Stimulated activated CD4-positive, alpha-beta T cell treated with anti-CD3 and anti-CD28 coated beads, Interleukin-15, amount 100 ng/mL, for 24 hours (primary cell): ENCODE measurements at regions not wholly inside any gene's neighbourhood (a gene's known extent, or its start where the extent isn't known, plus 50 kb on each side); places are given as distances from the start of the nearest gene placed in this dataset.
A peak's percentile ranks its signal among the peaks of the same experiment; 100 is the strongest.

Source experiments
- DNase-seq: peaks from one replicate; pipeline ENCODE4 v3.0.0-alpha.2; 2020

DNA sequence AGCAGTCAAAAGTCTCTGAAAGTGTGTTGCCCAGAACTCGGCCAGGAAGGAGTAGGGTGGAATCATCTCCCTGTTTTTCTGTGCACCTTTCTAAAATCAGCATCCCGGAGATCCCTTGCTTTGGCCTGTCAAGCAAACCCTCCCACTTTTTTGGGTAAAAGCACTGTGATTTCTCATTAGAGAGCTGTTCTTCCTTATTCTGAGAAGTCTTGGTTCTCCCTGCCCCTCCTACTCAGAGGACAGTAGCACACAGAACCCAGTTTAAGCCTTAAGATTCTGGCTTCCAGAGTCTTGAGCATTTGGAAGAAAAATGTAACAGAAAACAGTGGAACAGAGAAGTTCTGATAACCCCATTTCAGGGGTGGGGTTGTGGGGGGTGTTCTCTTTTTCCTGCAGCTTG lies 52.6 kb upstream of the KATNAL1 start:
- no peak for DNase-seq

DNA sequence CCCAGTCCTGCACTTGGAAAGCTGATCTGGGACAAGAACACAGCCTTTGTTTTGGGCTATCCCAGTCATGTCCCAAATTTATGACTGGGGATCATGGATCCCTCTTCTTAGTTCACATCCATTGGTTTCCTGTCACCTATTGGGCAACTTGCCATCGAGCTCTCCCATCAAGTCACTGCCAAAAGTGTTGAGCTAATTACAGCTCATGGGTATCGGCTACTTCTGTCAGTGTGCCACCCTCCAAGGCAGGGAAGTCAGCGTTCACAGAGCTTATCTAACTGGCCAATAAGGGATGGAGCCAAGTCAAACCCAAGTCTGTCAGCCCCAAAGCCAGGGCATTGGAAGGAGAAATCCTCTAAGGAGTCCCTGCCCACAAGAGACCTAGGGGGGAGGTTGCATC lies 53.2 kb upstream of the KATNAL1 start:
- DNase-seq: no peak

DNA sequence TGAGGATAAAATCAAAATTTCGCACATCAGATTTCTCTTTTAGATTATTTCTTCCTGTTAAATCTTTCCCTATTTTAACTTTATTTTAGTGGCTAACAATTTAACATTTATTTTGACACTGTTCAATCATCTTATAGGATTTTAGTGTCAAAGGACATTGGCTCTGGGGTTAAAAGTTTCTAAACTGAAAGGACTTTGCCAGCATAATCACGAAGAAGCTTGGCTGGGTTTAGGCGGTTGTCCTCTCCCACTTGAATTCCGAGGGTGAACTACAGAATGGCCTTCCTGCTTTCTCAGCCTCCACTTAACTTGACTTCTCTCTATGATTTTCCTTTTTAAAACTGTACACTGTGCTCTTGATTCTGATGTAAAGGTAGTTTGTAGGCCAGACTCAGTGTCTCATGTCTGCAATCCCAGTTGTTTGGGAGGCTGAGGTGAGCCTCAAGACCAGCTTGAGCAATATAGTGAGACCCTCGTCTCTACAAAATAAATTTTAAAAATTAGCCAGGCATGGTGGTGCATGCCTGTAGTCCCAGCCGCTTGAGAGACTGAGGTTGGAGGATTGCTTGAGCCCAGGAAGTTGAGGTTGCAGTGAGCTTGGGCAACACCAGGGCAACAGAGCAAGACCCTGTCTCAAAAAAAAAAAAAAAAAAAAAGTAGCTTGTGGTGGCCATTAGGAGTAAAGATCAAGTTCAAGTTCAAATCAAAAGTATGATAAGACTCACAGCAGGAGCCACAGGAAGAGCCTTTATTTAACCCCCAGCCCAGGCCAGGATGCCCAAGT lies 54.8 kb upstream of the KATNAL1 start:
- no peak for DNase-seq

DNA sequence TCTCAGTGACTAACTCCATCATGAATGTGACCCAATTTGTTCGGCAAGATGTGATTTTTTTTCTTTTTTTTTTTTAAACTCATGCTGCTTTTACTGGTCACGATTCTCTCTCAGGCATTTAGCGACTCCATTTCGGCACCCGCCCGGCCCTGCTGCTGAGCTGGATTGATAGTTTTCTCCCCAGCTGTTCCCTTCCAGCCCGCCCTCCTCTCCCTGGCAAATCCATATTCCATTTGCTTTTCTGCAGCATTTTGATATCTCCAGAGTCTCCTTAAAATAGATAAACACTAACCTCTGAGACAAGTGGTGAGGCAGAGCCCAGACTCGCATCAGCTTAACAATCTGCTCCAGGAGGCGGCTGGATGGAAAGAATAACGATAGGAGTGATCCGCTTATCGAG lies 55.5 kb upstream of the KATNAL1 start:
- DNase-seq: no peak

DNA sequence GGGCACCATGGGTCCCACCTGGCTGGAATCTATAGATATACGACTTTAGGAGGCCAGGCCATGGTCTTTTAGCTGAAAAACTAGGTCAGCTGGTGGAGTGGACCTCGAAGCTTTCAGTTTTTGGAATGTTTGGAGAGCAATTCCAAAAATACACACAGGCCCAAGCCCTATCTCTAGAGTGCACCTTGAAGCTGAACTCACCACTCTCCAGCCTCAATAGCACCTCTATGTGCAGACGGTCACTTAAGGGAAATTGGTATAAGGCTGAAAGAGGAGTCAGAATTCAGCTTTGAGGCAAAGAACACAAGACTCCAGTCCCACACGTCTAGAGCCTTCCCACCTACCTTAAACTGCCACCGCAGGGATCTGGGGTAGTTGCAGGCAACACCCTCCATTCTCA lies 56.4 kb upstream of the KATNAL1 start:
- DNase-seq: no peak

DNA sequence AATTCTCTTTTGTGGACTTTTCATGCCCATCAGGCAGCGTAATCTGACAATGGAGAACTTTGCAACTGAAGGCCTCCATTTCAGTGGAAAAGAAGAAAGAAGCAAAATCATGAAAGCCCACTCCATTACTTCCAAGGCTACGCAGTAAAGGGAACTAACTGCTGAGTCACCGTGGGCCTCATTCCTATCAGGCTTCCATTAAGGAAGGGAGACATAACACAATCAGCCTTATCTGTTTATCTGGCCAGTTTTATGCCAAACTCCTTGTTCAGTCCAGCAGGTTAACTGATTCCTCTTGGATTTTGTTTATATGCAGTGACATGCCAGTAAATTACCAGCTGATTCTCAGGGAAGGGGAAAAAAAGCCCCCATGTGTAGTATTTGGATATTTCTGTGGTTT lies 56.8 kb upstream of the KATNAL1 start:
- DNase-seq: no peak

DNA sequence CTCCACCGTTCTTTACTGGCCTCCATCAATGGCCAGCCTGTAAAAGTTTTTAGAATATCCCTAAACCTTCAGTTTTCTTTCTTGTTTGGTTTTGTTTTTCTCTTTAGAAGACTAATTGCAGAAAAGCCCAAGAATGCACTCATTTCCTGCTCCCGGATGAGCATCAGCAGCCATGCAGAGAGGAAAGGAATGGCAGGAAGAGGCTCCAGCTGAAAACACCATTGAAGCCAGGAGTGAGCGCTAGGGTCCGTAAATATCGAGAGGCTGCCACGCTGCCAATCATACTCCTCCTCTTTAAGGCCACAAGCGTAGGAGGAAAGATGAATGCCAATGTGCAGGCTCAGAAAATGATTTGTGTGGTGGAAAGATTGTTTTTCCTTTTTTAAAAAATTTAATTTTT lies 57.4 kb upstream of the UBE2L5 start:
- no peak for DNase-seq

DNA sequence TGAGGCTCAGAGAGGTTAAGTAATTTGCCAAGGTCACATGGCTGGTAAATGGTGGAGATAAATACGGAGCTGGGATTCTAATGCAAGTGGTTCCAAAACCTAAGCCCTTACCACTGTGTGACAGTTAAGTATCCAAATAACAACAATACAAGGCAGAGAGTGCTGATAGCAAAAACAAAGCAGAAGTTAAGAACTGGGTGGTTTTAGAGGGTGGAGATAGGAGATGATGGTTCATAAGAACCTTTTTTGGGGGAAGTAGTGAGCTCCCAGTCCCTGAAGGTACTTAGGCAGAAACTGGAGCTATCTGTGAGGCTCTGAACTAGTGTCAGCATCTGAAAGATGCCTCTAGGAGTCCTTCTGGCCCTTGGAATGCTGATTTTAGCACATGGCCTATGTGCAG lies 56.2 kb upstream of the UBE2L5 start:
- DNase-seq: no peak

DNA sequence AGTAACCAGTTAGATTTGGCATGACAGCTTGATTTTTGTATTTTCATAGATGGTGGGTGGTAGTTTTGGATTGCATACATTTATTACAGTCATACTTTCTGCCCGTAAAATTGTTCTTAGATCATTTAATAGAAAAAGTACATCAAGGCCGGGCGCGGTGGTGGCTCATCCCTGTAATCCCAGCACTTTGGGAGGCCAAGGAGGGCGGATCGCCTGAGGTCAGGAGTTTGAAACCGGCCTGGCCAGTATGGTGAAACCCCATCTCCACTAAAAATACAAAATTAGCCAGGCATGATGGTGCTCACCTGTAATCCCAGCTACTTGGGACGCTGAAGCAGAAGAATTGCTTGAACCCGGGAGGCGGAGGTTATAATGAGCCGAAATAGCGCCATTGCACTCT lies 55.0 kb upstream of the UBE2L5 start:
- no peak for DNase-seq

DNA sequence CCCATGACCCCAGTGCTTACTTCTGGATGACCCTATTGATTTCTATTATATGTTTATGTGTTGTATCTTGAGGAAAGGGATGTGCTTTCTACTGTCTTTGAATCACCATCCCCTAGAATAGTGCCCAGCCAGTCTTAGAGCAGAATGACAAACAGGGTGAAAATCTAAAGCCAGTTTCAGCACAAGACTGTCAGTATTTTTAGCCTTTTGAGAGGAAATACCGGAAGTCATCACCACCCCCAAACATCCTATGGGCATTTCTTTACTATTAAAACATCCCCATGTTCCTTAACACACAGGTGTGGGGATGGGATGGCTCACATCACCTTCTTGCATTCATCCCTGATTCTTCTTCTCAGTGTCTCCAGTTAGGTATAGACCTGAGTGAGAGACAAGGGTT lies 52.1 kb upstream of the UBE2L5 start:
- DNase-seq: no peak

DNA sequence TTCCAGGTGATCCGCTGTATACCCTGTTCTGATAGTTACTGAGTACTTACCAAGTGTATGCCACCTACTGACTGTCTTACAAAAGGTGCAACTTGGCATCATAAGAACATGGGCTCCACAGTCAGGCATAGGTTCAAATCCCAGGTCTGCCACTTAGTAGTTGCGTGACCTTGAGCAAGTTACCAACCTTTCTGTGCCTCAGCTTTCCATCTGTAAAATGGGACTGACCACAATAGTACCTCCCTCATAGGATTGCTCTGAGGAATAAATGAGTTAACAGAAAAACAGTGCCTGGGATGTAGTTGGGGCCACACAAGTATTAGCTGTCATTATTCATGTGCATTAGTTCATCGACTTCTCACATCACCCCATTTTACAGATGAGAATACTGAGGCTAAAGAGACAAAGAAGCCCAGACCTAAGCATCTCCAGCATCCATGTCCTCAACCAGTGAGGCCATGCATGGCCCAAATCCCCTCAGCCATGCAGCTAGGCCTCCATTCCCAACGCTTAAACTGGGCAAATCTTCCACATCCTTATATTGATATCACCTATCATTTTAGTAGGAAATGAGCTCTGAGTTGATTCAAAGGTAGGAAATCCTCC lies 51.3 kb upstream of the UBE2L5 start:
- no peak for DNase-seq

DNA sequence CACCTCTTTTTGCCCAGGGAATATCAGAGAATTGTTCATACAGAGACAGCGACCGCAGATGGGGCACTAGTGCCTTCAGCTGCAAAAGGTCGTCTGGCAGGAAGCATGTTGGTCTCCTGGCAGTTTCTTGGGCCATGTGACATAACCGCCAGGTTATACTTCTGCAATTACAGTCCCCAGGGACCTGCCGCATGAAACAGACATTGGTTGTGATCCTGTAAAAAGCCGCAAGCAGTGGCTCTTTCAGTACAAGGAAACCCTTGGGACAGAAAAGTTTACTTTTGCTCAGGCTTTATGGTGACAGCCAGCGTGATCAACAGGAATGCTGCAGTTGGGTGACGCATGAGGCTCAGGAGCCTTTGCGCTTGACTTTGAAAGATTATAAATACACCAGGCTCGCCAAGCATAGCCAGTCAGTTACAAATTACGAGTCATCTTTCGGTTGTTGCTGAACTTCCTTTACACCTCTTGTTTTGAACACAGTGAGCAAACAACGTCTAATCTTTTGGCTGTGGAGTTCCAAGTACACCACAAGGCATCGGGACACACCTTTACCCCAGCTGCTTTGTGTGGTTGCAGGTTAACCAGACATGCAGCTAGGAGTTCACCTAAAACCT lies 50.5 kb upstream of the UBE2L5 start:
- peak; percentile 59 for DNase-seq
